GM23338 (cell line): ENCODE measurements at regions not wholly inside any gene's neighbourhood (a gene's known extent, or its start where the extent isn't known, plus 50 kb on each side); places are given as distances from the start of the nearest gene placed in this dataset.

ENCODE experiments used
- ATAC-seq: fragments of 200-7000 bp; cut with Tn5 transposase; 3 replicates; pipeline ENCODE4 v1.9.1; 2020
- DNase-seq: peaks from one replicate; pipeline ENCODE4 v3.0.0-alpha.2; 2015; ENCODE audit warnings: low spot score
- H2AFZ ChIP-seq: fragments of 200-600 bp; sonication (generic); 2 replicates; pipeline ENCODE4 v1.8.0; 2016; ENCODE audit warnings: antibody characterized with exemption, mild to moderate bottlenecking, moderate library complexity
- H3F3A ChIP-seq: fragments of 200-600 bp; sonication (generic); replicated peaks from 2 replicates; pipeline ENCODE4 v1.8.0; 2017; ENCODE audit warnings: antibody characterized with exemption, mixed run types, low read depth
- H3K27ac ChIP-seq: fragments of 200-600 bp; sonication (generic); 2 replicates; pipeline ENCODE4 v1.6.1; 2016; ENCODE audit warnings: low read depth
- H3K27me3 ChIP-seq: fragments of 200-600 bp; sonication (generic); 2 replicates; pipeline ENCODE4 v1.8.0; 2016; ENCODE audit warnings: mild to moderate bottlenecking, mixed run types, moderate library complexity; ENCODE audit not compliant: insufficient read depth
- H3K36me3 ChIP-seq: fragments of 200-600 bp; sonication (generic); 2 replicates; pipeline ENCODE4 v1.8.0; 2016; ENCODE audit warnings: mild to moderate bottlenecking; ENCODE audit not compliant: insufficient read depth
- H3K4me1 ChIP-seq: fragments of 200-600 bp; sonication (generic); 2 replicates; pipeline ENCODE4 v1.8.0; 2016; ENCODE audit warnings: mild to moderate bottlenecking, moderate library complexity; ENCODE audit not compliant: insufficient read depth
- H3K4me2 ChIP-seq: fragments of 200-600 bp; sonication (generic); 2 replicates; pipeline ENCODE4 v1.7.1; 2017; ENCODE audit warnings: mixed run types
- H3K4me3 ChIP-seq: fragments of 200-600 bp; sonication (generic); 2 replicates; pipeline ENCODE4 v1.6.1; 2016; ENCODE audit warnings: mixed run types
- H3K79me2 ChIP-seq: fragments of 200-600 bp; sonication (generic); replicated peaks from 2 replicates; pipeline ENCODE4 v1.8.0; 2017; ENCODE audit warnings: mild to moderate bottlenecking; ENCODE audit not compliant: insufficient read depth
- H3K9me2 ChIP-seq: fragments of 200-600 bp; sonication (generic); 2 replicates; pipeline ENCODE4 v1.8.0; 2017; ENCODE audit not compliant: insufficient read depth
- H4K20me1 ChIP-seq: fragments of 200-600 bp; sonication (generic); replicated peaks from 2 replicates; pipeline ENCODE4 v1.8.0; 2017; ENCODE audit warnings: mild to moderate bottlenecking; ENCODE audit not compliant: insufficient read depth
- H3K27ac Mint-ChIP-seq: 2 replicates; pipeline ENCODE4 v1.8.0; 2020; ENCODE audit warnings: inconsistent platforms, mild to moderate bottlenecking, moderate library complexity, mixed read lengths
- H3K27me3 Mint-ChIP-seq: 3 replicates; pipeline ENCODE4 v1.8.0; 2022; ENCODE audit warnings: low read depth, mild to moderate bottlenecking, moderate library complexity, mixed read lengths, inconsistent platforms; ENCODE audit not compliant: insufficient read depth, poor library complexity
- H3K36me3 Mint-ChIP-seq: 3 replicates; pipeline ENCODE4 v1.8.0; 2021; ENCODE audit warnings: low read depth, mild to moderate bottlenecking, inconsistent platforms, moderate library complexity, mixed read lengths
- H3K4me1 Mint-ChIP-seq: 3 replicates; pipeline ENCODE4 v1.8.0; 2020; ENCODE audit warnings: mild to moderate bottlenecking, inconsistent platforms, mixed read lengths
- H3K4me3 Mint-ChIP-seq: 3 replicates; pipeline ENCODE4 v1.8.0; 2021; ENCODE audit warnings: moderate library complexity, mild to moderate bottlenecking, inconsistent platforms, mixed read lengths
- H3K9me3 Mint-ChIP-seq: 3 replicates; pipeline ENCODE4 v1.8.0; 2020; ENCODE audit warnings: moderate library complexity, mild to moderate bottlenecking, inconsistent platforms, mixed read lengths
- CREB1 ChIP-seq: fragments of 250-450 bp; sonication (Bioruptor Pico); IDR thresholded peaks from 2 replicates; pipeline ENCODE4 v1.5.0; 2020; ENCODE audit warnings: low read depth, mild to moderate bottlenecking, moderate library complexity
- EZH2 ChIP-seq: fragments of 200-600 bp; sonication (generic); IDR thresholded peaks from one replicate; pipeline ENCODE4 v1.8.0; 2017; ENCODE audit warnings: antibody characterized with exemption, mild to moderate bottlenecking, low read depth; ENCODE audit not compliant: unreplicated experiment
- EZH2phosphoT487 ChIP-seq: fragments of 200-600 bp; sonication (generic); IDR thresholded peaks from one replicate; pipeline ENCODE4 v1.8.1; 2018; ENCODE audit warnings: antibody characterized with exemption; ENCODE audit not compliant: unreplicated experiment
- POLR2AphosphoS5 ChIP-seq: IDR thresholded peaks from 2 replicates; pipeline ENCODE4 v1.6.1; 2016; ENCODE audit warnings: antibody characterized with exemption, low read depth
- ZNF331 ChIP-seq: fragments of 250-450 bp; sonication (Bioruptor Pico); IDR thresholded peaks from 2 replicates; pipeline ENCODE4 v1.5.0; 2020; ENCODE audit warnings: low read depth, mild to moderate bottlenecking, moderate library complexity
- TF ChIP-seq, protein P1 (sequence below): fragments of 250-450 bp; sonication (Bioruptor Pico); IDR thresholded peaks from 2 replicates; pipeline ENCODE4 v1.5.0; 2020; ENCODE audit warnings: mild to moderate bottlenecking, moderate library complexity
- TF ChIP-seq, protein P2 (sequence below): IDR thresholded peaks from one replicate; pipeline ENCODE4 v1.6.1; 2018; ENCODE audit warnings: antibody characterized with exemption; ENCODE audit not compliant: unreplicated experiment
- TF ChIP-seq, protein P3 (sequence below): IDR thresholded peaks from 2 replicates; pipeline ENCODE4 v1.6.1; 2016; ENCODE audit warnings: antibody characterized with exemption

DNA sequence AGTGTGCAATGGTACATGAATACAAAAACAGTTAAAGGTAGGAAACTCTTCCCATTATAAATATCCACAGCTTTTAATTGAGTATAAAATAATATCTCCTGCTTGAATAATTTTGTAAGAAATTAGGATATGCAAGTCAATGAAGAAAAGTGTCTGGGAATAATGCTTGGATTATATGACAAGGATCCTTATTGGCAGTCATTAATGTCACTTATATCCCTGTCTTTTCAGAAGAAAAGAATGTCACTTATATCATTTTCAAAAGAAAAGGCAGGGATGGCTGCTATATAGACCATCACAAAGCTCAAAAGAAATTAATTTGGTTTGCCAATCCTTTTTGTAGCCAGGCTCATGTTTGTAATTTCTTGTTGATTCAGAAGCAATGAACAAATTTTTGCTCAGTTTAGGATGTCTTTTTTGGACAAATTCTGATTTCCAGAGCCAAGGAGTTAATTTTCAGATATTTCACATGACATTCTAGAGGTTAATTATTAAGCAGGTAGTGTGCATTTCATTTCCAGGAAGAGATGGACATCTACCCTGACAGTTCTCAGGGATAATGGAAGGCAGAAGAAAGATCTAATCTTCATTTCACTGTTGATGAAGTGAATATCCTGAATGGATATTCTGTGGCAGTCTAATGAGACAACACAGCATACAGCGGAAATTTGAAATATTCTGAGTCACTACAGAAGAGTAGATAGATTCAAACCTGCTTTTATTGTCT lies 299.8 kb downstream of the RPS29 start (continued):
- TF ChIP-seq, protein P1, sequence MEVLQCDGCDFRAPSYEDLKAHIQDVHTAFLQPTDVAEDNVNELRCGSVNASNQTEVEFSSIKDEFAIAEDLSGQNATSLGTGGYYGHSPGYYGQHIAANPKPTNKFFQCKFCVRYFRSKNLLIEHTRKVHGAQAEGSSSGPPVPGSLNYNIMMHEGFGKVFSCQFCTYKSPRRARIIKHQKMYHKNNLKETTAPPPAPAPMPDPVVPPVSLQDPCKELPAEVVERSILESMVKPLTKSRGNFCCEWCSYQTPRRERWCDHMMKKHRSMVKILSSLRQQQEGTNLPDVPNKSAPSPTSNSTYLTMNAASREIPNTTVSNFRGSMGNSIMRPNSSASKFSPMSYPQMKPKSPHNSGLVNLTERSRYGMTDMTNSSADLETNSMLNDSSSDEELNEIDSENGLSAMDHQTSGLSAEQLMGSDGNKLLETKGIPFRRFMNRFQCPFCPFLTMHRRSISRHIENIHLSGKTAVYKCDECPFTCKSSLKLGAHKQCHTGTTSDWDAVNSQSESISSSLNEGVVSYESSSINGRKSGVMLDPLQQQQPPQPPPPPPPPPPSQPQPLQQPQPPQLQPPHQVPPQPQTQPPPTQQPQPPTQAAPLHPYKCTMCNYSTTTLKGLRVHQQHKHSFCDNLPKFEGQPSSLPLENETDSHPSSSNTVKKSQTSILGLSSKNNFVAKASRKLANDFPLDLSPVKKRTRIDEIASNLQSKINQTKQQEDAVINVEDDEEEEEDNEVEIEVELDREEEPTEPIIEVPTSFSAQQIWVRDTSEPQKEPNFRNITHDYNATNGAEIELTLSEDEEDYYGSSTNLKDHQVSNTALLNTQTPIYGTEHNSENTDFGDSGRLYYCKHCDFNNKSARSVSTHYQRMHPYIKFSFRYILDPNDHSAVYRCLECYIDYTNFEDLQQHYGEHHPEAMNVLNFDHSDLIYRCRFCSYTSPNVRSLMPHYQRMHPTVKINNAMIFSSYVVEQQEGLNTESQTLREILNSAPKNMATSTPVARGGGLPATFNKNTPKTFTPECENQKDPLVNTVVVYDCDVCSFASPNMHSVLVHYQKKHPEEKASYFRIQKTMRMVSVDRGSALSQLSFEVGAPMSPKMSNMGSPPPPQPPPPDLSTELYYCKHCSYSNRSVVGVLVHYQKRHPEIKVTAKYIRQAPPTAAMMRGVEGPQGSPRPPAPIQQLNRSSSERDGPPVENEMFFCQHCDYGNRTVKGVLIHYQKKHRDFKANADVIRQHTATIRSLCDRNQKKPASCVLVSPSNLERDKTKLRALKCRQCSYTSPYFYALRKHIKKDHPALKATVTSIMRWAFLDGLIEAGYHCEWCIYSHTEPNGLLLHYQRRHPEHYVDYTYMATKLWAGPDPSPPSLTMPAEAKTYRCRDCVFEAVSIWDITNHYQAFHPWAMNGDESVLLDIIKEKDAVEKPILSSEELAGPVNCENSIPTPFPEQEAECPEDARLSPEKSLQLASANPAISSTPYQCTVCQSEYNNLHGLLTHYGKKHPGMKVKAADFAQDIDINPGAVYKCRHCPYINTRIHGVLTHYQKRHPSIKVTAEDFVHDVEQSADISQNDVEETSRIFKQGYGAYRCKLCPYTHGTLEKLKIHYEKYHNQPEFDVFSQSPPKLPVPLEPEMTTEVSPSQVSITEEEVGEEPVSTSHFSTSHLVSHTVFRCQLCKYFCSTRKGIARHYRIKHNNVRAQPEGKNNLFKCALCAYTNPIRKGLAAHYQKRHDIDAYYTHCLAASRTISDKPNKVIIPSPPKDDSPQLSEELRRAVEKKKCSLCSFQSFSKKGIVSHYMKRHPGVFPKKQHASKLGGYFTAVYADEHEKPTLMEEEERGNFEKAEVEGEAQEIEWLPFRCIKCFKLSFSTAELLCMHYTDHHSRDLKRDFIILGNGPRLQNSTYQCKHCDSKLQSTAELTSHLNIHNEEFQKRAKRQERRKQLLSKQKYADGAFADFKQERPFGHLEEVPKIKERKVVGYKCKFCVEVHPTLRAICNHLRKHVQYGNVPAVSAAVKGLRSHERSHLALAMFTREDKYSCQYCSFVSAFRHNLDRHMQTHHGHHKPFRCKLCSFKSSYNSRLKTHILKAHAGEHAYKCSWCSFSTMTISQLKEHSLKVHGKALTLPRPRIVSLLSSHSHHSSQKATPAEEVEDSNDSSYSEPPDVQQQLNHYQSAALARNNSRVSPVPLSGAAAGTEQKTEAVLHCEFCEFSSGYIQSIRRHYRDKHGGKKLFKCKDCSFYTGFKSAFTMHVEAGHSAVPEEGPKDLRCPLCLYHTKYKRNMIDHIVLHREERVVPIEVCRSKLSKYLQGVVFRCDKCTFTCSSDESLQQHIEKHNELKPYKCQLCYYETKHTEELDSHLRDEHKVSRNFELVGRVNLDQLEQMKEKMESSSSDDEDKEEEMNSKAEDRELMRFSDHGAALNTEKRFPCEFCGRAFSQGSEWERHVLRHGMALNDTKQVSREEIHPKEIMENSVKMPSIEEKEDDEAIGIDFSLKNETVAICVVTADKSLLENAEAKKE: no peak
- no peak for TF ChIP-seq ZNF331

DNA sequence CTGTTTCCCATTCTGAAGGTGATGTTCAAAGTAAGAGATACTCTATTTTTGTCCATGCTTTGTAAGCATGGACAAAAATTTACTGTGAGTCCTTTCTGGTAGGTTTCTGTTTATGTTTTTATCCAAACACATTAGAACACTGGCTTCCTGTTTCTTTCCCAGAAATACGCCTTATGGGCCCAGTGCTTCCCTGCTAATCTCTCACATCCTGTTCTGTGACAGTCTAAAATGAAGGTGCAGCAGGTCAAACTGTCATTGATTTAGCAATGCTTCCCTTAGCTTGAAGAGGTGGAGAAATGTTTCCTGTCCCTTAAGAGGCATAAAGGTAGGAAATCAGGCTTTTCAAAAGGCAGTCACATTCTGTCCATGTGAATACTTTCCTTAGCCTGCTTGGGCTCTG lies 305.6 kb downstream of the RPS29 start:
- Histone ChIP-seq H3K9me2 (no peaks in the 10 kb centered on the region), H3K27ac (no peak overlapping the region), H2AFZ (no peak overlapping the region), H4K20me1 (no peaks in the 10 kb centered on the region), H3K4me1 (no peaks in the 10 kb centered on the region), H3K36me3 (no peaks in the 10 kb centered on the region), H3K27me3 (no peaks in the 10 kb centered on the region), H3F3A (no peaks in the 10 kb centered on the region), H3K79me2 (no peaks in the 10 kb centered on the region), H3K4me2 (no peak overlapping the region), H3K4me3 (no peak overlapping the region)
- Mint-ChIP-seq H3K27me3 (no peaks in the 10 kb centered on the region), H3K36me3 (no peaks in the 10 kb centered on the region), H3K27ac (no peak overlapping the region), H3K9me3 (no peaks in the 10 kb centered on the region), H3K4me3 (no peak overlapping the region), H3K4me1 (peaks cover 12% of the 10 kb centered on the region; the same call in 2 of the 3 replicates)
- no peak for ATAC-seq
- DNase-seq: no peak
- no peak for TF ChIP-seq CREB1 (CRISPR knock-in tag)
- no peak for TF ChIP-seq POLR2AphosphoS5
- TF ChIP-seq, protein P2, sequence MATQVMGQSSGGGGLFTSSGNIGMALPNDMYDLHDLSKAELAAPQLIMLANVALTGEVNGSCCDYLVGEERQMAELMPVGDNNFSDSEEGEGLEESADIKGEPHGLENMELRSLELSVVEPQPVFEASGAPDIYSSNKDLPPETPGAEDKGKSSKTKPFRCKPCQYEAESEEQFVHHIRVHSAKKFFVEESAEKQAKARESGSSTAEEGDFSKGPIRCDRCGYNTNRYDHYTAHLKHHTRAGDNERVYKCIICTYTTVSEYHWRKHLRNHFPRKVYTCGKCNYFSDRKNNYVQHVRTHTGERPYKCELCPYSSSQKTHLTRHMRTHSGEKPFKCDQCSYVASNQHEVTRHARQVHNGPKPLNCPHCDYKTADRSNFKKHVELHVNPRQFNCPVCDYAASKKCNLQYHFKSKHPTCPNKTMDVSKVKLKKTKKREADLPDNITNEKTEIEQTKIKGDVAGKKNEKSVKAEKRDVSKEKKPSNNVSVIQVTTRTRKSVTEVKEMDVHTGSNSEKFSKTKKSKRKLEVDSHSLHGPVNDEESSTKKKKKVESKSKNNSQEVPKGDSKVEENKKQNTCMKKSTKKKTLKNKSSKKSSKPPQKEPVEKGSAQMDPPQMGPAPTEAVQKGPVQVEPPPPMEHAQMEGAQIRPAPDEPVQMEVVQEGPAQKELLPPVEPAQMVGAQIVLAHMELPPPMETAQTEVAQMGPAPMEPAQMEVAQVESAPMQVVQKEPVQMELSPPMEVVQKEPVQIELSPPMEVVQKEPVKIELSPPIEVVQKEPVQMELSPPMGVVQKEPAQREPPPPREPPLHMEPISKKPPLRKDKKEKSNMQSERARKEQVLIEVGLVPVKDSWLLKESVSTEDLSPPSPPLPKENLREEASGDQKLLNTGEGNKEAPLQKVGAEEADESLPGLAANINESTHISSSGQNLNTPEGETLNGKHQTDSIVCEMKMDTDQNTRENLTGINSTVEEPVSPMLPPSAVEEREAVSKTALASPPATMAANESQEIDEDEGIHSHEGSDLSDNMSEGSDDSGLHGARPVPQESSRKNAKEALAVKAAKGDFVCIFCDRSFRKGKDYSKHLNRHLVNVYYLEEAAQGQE: no peak
- TF ChIP-seq EZH2phosphoT487: no peak
- TF ChIP-seq, protein P3, sequence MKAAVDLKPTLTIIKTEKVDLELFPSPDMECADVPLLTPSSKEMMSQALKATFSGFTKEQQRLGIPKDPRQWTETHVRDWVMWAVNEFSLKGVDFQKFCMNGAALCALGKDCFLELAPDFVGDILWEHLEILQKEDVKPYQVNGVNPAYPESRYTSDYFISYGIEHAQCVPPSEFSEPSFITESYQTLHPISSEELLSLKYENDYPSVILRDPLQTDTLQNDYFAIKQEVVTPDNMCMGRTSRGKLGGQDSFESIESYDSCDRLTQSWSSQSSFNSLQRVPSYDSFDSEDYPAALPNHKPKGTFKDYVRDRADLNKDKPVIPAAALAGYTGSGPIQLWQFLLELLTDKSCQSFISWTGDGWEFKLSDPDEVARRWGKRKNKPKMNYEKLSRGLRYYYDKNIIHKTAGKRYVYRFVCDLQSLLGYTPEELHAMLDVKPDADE: no peak
- no peak for TF ChIP-seq EZH2
